SU-DHL-6 (cell line): ENCODE measurements at regions not wholly inside any gene's neighbourhood (a gene's known extent, or its start where the extent isn't known, plus 50 kb on each side); places are given as distances from the start of the nearest gene placed in this dataset.

Experiments used
- H2AFZ ChIP-seq: fragments of 200-600 bp; sonication (generic); 2 replicates; pipeline ENCODE4 v1.6.1; 2014; ENCODE audit warnings: low read depth, mild to moderate bottlenecking, moderate library complexity, mixed read lengths, antibody characterized with exemption, low read length; ENCODE audit not compliant: severe bottlenecking
- H3F3A ChIP-seq: fragments of 200-600 bp; shearing (Covaris generic); 2 replicates; pipeline ENCODE4 v1.6.0; 2016; ENCODE audit warnings: antibody characterized with exemption, mild to moderate bottlenecking; ENCODE audit not compliant: insufficient read depth
- H3K27ac ChIP-seq: fragments of 200-600 bp; sonication (generic); 2 replicates; pipeline ENCODE4 v1.5.1; 2016; ENCODE audit warnings: low read depth, mild to moderate bottlenecking, low read length, moderate library complexity, mixed read lengths
- H3K27me3 ChIP-seq: fragments of 200-600 bp; sonication (generic), shearing (Covaris generic); 2 replicates; pipeline ENCODE4 v1.6.0; 2014; ENCODE audit warnings: mild to moderate bottlenecking, low read length
- H3K36me3 ChIP-seq: fragments of 200-600 bp; sonication (generic); 2 replicates; pipeline ENCODE4 v1.6.1; 2014; ENCODE audit warnings: mild to moderate bottlenecking, low read length, mixed read lengths
- H3K4me2 ChIP-seq: fragments of 300-600, 200-600 bp; shearing (Covaris generic), sonication (generic); 2 replicates; pipeline ENCODE4 v1.6.0; 2014; ENCODE audit warnings: low read length, low read depth, mild to moderate bottlenecking; ENCODE audit not compliant: poor library complexity, severe bottlenecking
- H3K4me3 ChIP-seq: fragments of 200-600 bp; sonication (generic); 2 replicates; pipeline ENCODE4 v1.5.1; 2014; ENCODE audit warnings: antibody characterized with exemption, low read length, mild to moderate bottlenecking, mixed read lengths; ENCODE audit not compliant: insufficient read depth, poor library complexity, severe bottlenecking
- H3K79me2 ChIP-seq: fragments of 200-600 bp; sonication (generic); 2 replicates; pipeline ENCODE4 v1.6.1; 2014; ENCODE audit warnings: mild to moderate bottlenecking, low read length, moderate library complexity; ENCODE audit not compliant: insufficient read depth
- H3K9ac ChIP-seq: fragments of 200-600 bp; sonication (generic); 2 replicates; pipeline ENCODE4 v1.7.0; 2014; ENCODE audit warnings: mild to moderate bottlenecking, low read length
- H3K9me2 ChIP-seq: fragments of 200-600 bp; sonication (generic); replicated peaks from 2 replicates; pipeline ENCODE4 v1.6.1; 2014; ENCODE audit warnings: low read length; ENCODE audit not compliant: insufficient read depth
- H3K9me3 ChIP-seq: fragments of 200-600 bp; sonication (generic); 2 replicates; pipeline ENCODE4 v1.6.1; 2014; ENCODE audit warnings: low read length, mixed read lengths; ENCODE audit not compliant: insufficient read depth
- H4K20me1 ChIP-seq: fragments of 200-600 bp; sonication (generic); 2 replicates; pipeline ENCODE4 v1.6.1; 2014; ENCODE audit warnings: low read depth, mild to moderate bottlenecking, antibody characterized with exemption, low read length, moderate library complexity, mixed read lengths
- EZH2phosphoT487 ChIP-seq: fragments of 200-600 bp; sonication (generic), shearing (Covaris generic); conservative IDR thresholded peaks from 2 replicates; pipeline ENCODE4 v1.6.1; 2018; ENCODE audit warnings: mild to moderate bottlenecking, antibody characterized with exemption, low read length, moderate library complexity, mixed read lengths
- TF ChIP-seq, protein P1 (sequence below): fragments of 200-600 bp; sonication (generic); IDR thresholded peaks from one replicate; pipeline ENCODE4 v1.5.1; 2017; ENCODE audit warnings: antibody characterized with exemption, mild to moderate bottlenecking, low read length, moderate library complexity; ENCODE audit not compliant: insufficient read depth, poor library complexity, severe bottlenecking

DNA sequence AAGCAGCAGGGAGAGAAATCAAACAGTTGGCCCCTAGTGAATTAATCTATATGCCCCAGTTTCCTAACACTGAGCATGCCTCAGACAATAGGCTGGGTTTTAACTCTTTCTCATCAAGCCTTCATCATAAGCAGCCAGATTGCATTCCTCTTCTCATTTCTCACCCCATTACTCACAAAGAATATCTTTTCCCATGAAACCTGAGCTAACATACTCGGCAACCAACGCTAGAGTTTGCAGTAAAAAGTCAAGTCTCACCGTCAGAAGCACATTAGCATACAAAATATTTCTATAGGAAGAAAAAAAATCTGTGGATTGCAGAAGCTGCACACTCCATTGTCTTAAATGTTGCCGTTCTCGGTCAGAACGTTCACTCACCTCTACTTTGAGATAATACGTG is 429.9 kb upstream of the ARID1B start:
- Histone ChIP-seq H3K27me3 (no peaks in the 10 kb centered on the region), H3K27ac (no peak overlapping the region), H2AFZ (no peak overlapping the region), H3K36me3 (no peaks in the 10 kb centered on the region), H3K4me3 (no peak overlapping the region), H3K79me2 (no peaks in the 10 kb centered on the region), H3K9me3 (no peaks in the 10 kb centered on the region), H3K4me2 (no peak overlapping the region), H3F3A (no peaks in the 10 kb centered on the region), H4K20me1 (no peaks in the 10 kb centered on the region), H3K9ac (no peak overlapping the region), H3K9me2 (no peaks in the 10 kb centered on the region)
- no peak for TF ChIP-seq EZH2phosphoT487
- TF ChIP-seq, protein P1, sequence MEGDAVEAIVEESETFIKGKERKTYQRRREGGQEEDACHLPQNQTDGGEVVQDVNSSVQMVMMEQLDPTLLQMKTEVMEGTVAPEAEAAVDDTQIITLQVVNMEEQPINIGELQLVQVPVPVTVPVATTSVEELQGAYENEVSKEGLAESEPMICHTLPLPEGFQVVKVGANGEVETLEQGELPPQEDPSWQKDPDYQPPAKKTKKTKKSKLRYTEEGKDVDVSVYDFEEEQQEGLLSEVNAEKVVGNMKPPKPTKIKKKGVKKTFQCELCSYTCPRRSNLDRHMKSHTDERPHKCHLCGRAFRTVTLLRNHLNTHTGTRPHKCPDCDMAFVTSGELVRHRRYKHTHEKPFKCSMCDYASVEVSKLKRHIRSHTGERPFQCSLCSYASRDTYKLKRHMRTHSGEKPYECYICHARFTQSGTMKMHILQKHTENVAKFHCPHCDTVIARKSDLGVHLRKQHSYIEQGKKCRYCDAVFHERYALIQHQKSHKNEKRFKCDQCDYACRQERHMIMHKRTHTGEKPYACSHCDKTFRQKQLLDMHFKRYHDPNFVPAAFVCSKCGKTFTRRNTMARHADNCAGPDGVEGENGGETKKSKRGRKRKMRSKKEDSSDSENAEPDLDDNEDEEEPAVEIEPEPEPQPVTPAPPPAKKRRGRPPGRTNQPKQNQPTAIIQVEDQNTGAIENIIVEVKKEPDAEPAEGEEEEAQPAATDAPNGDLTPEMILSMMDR, result no peak

DNA sequence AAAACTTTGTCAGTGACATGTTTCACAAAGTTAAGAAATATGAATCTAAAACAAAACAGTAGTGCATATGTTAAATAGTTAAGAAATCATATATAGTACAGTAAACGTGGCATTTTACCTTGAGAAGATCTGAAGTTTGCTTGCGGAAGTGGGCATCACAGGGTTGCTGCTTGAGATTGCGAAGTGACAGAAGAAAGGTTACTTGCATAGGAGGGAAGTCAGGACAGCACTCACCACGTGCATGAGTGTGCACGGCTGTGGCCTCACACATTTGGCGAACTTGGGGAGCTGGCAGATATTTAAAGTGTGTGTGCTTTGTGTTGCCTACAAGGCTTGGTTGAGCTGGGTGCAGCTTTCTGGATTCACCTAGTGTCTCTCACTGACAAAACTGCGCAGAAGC is 431.5 kb upstream of the ARID1B start:
- Histone ChIP-seq H3K79me2 (no peaks in the 10 kb centered on the region), H2AFZ (no peak overlapping the region), H3K27me3 (no peaks in the 10 kb centered on the region), H3K27ac (no peak overlapping the region), H3K4me3 (no peak overlapping the region), H3K4me2 (no peak overlapping the region), H3F3A (no peaks in the 10 kb centered on the region), H4K20me1 (no peaks in the 10 kb centered on the region), H3K9me2 (no peaks in the 10 kb centered on the region), H3K9me3 (no peaks in the 10 kb centered on the region), H3K36me3 (no peaks in the 10 kb centered on the region), H3K9ac (no peak overlapping the region)
- TF ChIP-seq EZH2phosphoT487, result no peak
- TF ChIP-seq, protein P1, result no peak

DNA sequence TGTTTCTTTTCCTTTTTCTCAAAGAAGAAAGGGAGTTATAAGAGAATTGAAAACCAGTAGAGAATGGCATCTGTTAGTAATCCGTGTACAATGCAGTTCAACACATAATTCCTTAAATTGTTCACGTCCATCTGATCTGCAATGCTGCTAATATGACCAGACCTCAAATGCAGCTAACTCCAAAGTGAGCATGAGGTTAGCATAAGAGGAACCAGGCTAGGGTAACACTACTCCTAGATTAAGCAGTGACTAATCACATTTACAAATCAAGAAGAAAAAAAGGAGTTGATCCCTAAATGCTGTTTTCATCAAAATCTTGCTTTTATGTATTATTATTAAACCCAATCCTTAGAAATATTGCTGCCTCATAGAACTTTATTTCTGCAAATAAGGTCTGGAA is 432.7 kb upstream of the ARID1B start:
- no peak overlapping the region for H3K9ac ChIP-seq
- H3K4me3 ChIP-seq, result no peak overlapping the region
- no peaks in the 10 kb centered on the region for H3F3A ChIP-seq
- no peaks in the 10 kb centered on the region for H4K20me1 ChIP-seq
- no peak overlapping the region for H3K4me2 ChIP-seq
- H2AFZ ChIP-seq, result no peak overlapping the region
- TF ChIP-seq, protein P1, result no peak
- no peak for TF ChIP-seq EZH2phosphoT487
- no peaks in the 10 kb centered on the region for H3K36me3 ChIP-seq
- no peaks in the 10 kb centered on the region for H3K9me3 ChIP-seq
- no peaks in the 10 kb centered on the region for H3K79me2 ChIP-seq
- H3K9me2 ChIP-seq, result no peaks in the 10 kb centered on the region
- no peak overlapping the region for H3K27ac ChIP-seq
- H3K27me3 ChIP-seq, result no peaks in the 10 kb centered on the region
